ENCODE measurements at regions not wholly inside any gene's neighbourhood (a gene's known extent, or its start where the extent isn't known, plus 50 kb on each side); places are given as distances from the start of the nearest gene placed in this dataset.

GRCh38 chr10:6788731-6789130 is 208.7 kb upstream of the PRKCQ start:
- TF ChIP-seq MAX (CRISPR knock-in tag; IDR thresholded peaks at IDR 0.05) (no peak), ETV6 (CRISPR knock-in tag; IDR thresholded peaks at IDR 0.05) (no peak), CTCF (IDR thresholded peaks at IDR 0.05) (no peak), PREB (CRISPR knock-in tag; IDR thresholded peaks at IDR 0.05; ENCODE audit: borderline replicate concordance) (no peak), SP1 (CRISPR knock-in tag; conservative IDR thresholded peaks at IDR 0.05) (no peak), NFYB (CRISPR knock-in tag; conservative IDR thresholded peaks at IDR 0.05; ENCODE audit: low read depth) (no peak), CREB1 (CRISPR knock-in tag; IDR thresholded peaks at IDR 0.05) (no peak), ZNF219 (CRISPR knock-in tag; IDR thresholded peaks at IDR 0.05; ENCODE audit: borderline replicate concordance) (no peak), USF2 (CRISPR knock-in tag; IDR thresholded peaks at IDR 0.05) (no peak), USF1 (CRISPR knock-in tag; IDR thresholded peaks at IDR 0.05) (no peak), ZNF121 (CRISPR knock-in tag; IDR thresholded peaks at IDR 0.05) (no peak)
